Spleen (tissue), 11 donors: ENCODE measurements at regions not wholly inside any gene's neighbourhood (a gene's known extent, or its start where the extent isn't known, plus 50 kb on each side); places are given as distances from the start of the nearest gene placed in this dataset.
"Not testable (repeated sequence)": the region's sequence is repeated elsewhere in the genome, so short reads cannot be mapped to it uniquely, and the experiment has no call there.

Experiments used
- DNase-seq: peaks from one replicate; pipeline ENCODE4 v3.0.0-alpha.2; 2020
- H3K27ac ChIP-seq, 8 donors: fragments of 200-600 bp; sonication (generic) in 7 of 8; 1 replicate in 4 of 8; 2 replicates in 4 of 8; pipeline versions ENCODE4 v1.5.0 to v1.8.0; 2016 to 2021; ENCODE audit warnings: inconsistent platforms in 4 of 8, mild to moderate bottlenecking in 4 of 8, moderate library complexity in 1 of 8
- H3K27me3 ChIP-seq, 7 donors: fragments of 200-600 bp; sonication (generic) in 6 of 7; replicated peaks in 1 of 7; 1 replicate in 4 of 7; 2 replicates in 3 of 7; pipeline versions ENCODE4 v1.5.0 to v1.8.0; 2016 to 2021; ENCODE audit warnings: inconsistent platforms in 3 of 7, mild to moderate bottlenecking in 1 of 7
- H3K36me3 ChIP-seq, 6 donors: fragments of 200-600 bp; sonication (generic) in 5 of 6; 1 replicate in 4 of 6; 2 replicates in 2 of 6; pipeline versions ENCODE4 v1.5.0 to v1.8.0; 2016 to 2021; ENCODE audit warnings: inconsistent platforms in 2 of 6
- H3K4me1 ChIP-seq, 6 donors: fragments of 200-600 bp; sonication (generic) in 5 of 6; 1 replicate in 3 of 6; 2 replicates in 3 of 6; pipeline versions ENCODE4 v1.5.0 to v1.8.0; 2016 to 2021; ENCODE audit warnings: inconsistent platforms in 3 of 6
- H3K4me3 ChIP-seq, 8 donors: fragments of 200-600 bp; sonication (generic) in 7 of 8; 1 replicate in 4 of 8; 2 replicates in 4 of 8; pipeline versions ENCODE4 v1.5.0 to v1.8.0; 2016 to 2021; ENCODE audit warnings: inconsistent platforms in 4 of 8, mild to moderate bottlenecking in 4 of 8, moderate library complexity in 2 of 8
- H3K9me3 ChIP-seq, 8 donors: fragments of 200-600 bp; sonication (generic) in 7 of 8; 1 replicate in 4 of 8; 2 replicates in 4 of 8; pipeline versions ENCODE4 v1.5.0 to v1.8.0; 2016 to 2021; ENCODE audit warnings: inconsistent platforms in 4 of 8
- CTCF ChIP-seq, 11 experiments: fragments of 200-600 bp in 7 of 11; fragments of 450-650 bp in 4 of 11; sonication (generic) in 4 of 11; IDR thresholded peaks in 8 of 11; conservative IDR thresholded peaks in 3 of 11; 1 replicate in 7 of 11; 2 replicates in 4 of 11; pipeline versions ENCODE4 v1.4.0 to v1.8.0; 2016 to 2021; ENCODE audit warnings: antibody characterized with exemption in 11 of 11, inconsistent platforms in 4 of 11, mild to moderate bottlenecking in 1 of 11
- POLR2A ChIP-seq, 3 donors: fragments of 450-650 bp; IDR thresholded peaks; one replicate each; pipeline ENCODE4 v1.5.1; 2017; ENCODE audit warnings: antibody characterized with exemption in 3 of 3, mild to moderate bottlenecking in 1 of 3
- POLR2AphosphoS5 ChIP-seq, 3 donors: sonication (generic); formaldehyde crosslinking; IDR thresholded peaks; one replicate each; pipeline ENCODE4 v1.5.1; 2017; ENCODE audit warnings: antibody characterized with exemption in 3 of 3
- WGBS, 5 donors: extraction: QIAGEN DNeasy Blood & Tissue Kit in 3 of 5; methylation state at CpG; one replicate each; pipeline versions ENCODE4 v1.1.5 to v1.1.7; 2013 to 2018; 5-methylcytosine and 5-hydroxymethylcytosine counted together
- intact Hi-C: fragments of 100-400 bp; cut with DNase I; formaldehyde crosslinking; loops from one replicate; pipeline ENCODE4 v1.15.0; 2023; ENCODE audit warnings: low total_unique reads
- donor health status: healthy with polysubstance abuse.
- donor health status: DM: no; HTN: no; CAD: no; lungs with moderate emphysema.
- donor health status: DM: no; HTN: no; CAD: no.
- donor health status: Bipolar disorder and iron deficiency.
- donor health status: healthy.
- donor health status: DM: no; HTN: no; CAD: no.
- donor health status: DM: yes; HTN: yes; CAD: no.

GRCh38 chr20:48019940-48020339 lies 234.7 kb upstream of the SULF2 start:
- no peak overlapping the region for H3K4me3 ChIP-seq
- WGBS, 5 donors = 63 to 82% (median 76%) methylated on average over 6 of the region's 6 CpGs

GRCh38 chr20:48019496-48019895 lies 234.2 kb upstream of the SULF2 start:
- no peak overlapping the region for H3K27ac ChIP-seq
- H3K4me1 ChIP-seq = no peaks in the 10 kb centered on the region
- no peak for DNase-seq
- H3K4me3 ChIP-seq = no peak overlapping the region
- H3K9me3 ChIP-seq = peaks cover 0 to 13% (median 2%) of the 10 kb centered on the region in 8 donors
- intact Hi-C loops = no loop called here
- TF ChIP-seq POLR2AphosphoS5 (IDR thresholded peaks at IDR 0.05) = no peak
- no peak for TF ChIP-seq CTCF (IDR thresholded peaks at IDR 0.05 in 8 of 11, conservative IDR thresholded peaks at IDR 0.05 in 3 of 11)
- TF ChIP-seq POLR2A (IDR thresholded peaks at IDR 0.05) = no peak
- WGBS, 5 donors = 84 to 90% (median 87%) methylated on average over 4 of the region's 4 CpGs
- H3K27me3 ChIP-seq = peaks cover 0 to 32% (median 0%) of the 10 kb centered on the region in 7 donors
- H3K36me3 ChIP-seq = no peaks in the 10 kb centered on the region

More at GRCh38 chr20:48019940-48020339, 234.7 kb upstream of the SULF2 start:
- Histone ChIP-seq H3K27me3 (peaks cover 0 to 33% (median 0%) of the 10 kb centered on the region in 7 donors), H3K9me3 (peaks cover 0 to 13% (median 2%) of the 10 kb centered on the region in 8 donors), H3K27ac (no peak overlapping the region), H3K4me1 (no peaks in the 10 kb centered on the region), H3K36me3 (no peaks in the 10 kb centered on the region)
- TF ChIP-seq POLR2A (IDR thresholded peaks at IDR 0.05) (no peak), POLR2AphosphoS5 (IDR thresholded peaks at IDR 0.05) (no peak), CTCF (IDR thresholded peaks at IDR 0.05 in 8 of 11, conservative IDR thresholded peaks at IDR 0.05 in 3 of 11) (no peak)
- intact Hi-C loops = no loop called here
- no peak for DNase-seq

GRCh38 chr20:48018851-48019250 lies 233.6 kb upstream of the SULF2 start:
- H3K9me3 ChIP-seq = peaks cover 0 to 13% (median 2%) of the 10 kb centered on the region in 8 donors
- DNase-seq, H3K4me1 ChIP-seq, H3K36me3 ChIP-seq, intact Hi-C loops, H3K27ac ChIP-seq, H3K4me3 ChIP-seq: not testable (repeated sequence)
- WGBS, 5 donors = 80 to 90% (median 83%) methylated on average over 6 of the region's 6 CpGs
- peaks cover 0 to 32% (median 0%) of the 10 kb centered on the region in 7 donors for H3K27me3 ChIP-seq

GRCh38 chr20:48017992-48018391 lies 232.7 kb upstream of the SULF2 start:
- TF ChIP-seq CTCF (IDR thresholded peaks at IDR 0.05 in 8 of 11, conservative IDR thresholded peaks at IDR 0.05 in 3 of 11) = no peak
- DNase-seq = no peak
- intact Hi-C loops = no loop called here
- Histone ChIP-seq H3K4me1 (no peaks in the 10 kb centered on the region), H3K9me3 (peaks cover 0 to 12% (median under 1%) of the 10 kb centered on the region in 8 donors), H3K36me3 (no peaks in the 10 kb centered on the region), H3K27me3 (peaks cover 0 to 32% (median 0%) of the 10 kb centered on the region in 7 donors), H3K4me3 (no peak overlapping the region), H3K27ac (no peak overlapping the region)
- 66 to 92% (median 68%) methylated on average over 3 to 4 of the region's 4 CpGs for WGBS, 5 donors

- no peaks in the 10 kb centered on the region for H3K4me1 ChIP-seq
- H3K27me3 ChIP-seq = peaks cover 0 to 32% (median 0%) of the 10 kb centered on the region in 7 donors
- intact Hi-C loops = no loop called here
Measured at GRCh38 chr20:48017509-48017908, 232.2 kb upstream of the SULF2 start.

More at GRCh38 chr20:48017509-48017908, 232.2 kb upstream of the SULF2 start:
- DNase-seq = no peak
- Histone ChIP-seq H3K36me3 (no peaks in the 10 kb centered on the region), H3K9me3 (peaks cover 0 to 12% (median 3%) of the 10 kb centered on the region in 8 donors), H3K27ac (no peak overlapping the region), H3K4me3 (no peak overlapping the region)
- 80 to 95% (median 88%) methylated on average over 2 of the region's 2 CpGs for WGBS, 5 donors
- no peak for TF ChIP-seq CTCF (IDR thresholded peaks at IDR 0.05 in 8 of 11, conservative IDR thresholded peaks at IDR 0.05 in 3 of 11)
- TF ChIP-seq POLR2A (IDR thresholded peaks at IDR 0.05) = no peak
- TF ChIP-seq POLR2AphosphoS5 (IDR thresholded peaks at IDR 0.05) = no peak
